Loucy (cell line): ENCODE measurements at regions not wholly inside any gene's neighbourhood (a gene's known extent, or its start where the extent isn't known, plus 50 kb on each side); places are given as distances from the start of the nearest gene placed in this dataset.

ENCODE experiments used
- EZH2phosphoT487 ChIP-seq: fragments of 200-600 bp; IDR thresholded peaks from 2 replicates; pipeline ENCODE4 v1.6.1; 2018; ENCODE audit warnings: antibody characterized with exemption, mild to moderate bottlenecking, moderate library complexity, borderline replicate concordance
- TF ChIP-seq, protein P1 (sequence below): fragments of 200-600 bp; sonication (generic); conservative IDR thresholded peaks from 2 replicates; pipeline ENCODE4 v1.5.1; 2014; ENCODE audit warnings: mild to moderate bottlenecking, antibody characterized with exemption, low read length

DNA sequence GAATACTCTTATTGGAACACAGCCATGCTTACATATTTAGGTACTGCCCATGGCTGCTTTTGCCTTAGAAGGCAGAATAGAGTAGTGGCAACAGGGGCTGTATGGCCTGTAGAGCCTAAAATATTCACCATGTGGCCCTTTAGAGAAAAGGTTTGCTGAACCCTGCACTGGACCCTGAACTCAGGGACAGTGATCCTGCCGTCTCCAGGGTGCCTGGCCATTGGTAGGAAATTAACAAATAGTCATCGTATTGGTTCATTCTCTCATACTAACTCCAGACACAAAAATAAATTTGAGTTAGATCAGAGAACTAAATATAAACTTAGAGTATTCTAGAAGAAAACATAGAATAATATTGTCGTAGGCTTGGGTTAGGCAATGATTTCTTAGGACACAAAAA, 181.4 kb downstream of the BCAS1 start:
- TF ChIP-seq, protein P1, sequence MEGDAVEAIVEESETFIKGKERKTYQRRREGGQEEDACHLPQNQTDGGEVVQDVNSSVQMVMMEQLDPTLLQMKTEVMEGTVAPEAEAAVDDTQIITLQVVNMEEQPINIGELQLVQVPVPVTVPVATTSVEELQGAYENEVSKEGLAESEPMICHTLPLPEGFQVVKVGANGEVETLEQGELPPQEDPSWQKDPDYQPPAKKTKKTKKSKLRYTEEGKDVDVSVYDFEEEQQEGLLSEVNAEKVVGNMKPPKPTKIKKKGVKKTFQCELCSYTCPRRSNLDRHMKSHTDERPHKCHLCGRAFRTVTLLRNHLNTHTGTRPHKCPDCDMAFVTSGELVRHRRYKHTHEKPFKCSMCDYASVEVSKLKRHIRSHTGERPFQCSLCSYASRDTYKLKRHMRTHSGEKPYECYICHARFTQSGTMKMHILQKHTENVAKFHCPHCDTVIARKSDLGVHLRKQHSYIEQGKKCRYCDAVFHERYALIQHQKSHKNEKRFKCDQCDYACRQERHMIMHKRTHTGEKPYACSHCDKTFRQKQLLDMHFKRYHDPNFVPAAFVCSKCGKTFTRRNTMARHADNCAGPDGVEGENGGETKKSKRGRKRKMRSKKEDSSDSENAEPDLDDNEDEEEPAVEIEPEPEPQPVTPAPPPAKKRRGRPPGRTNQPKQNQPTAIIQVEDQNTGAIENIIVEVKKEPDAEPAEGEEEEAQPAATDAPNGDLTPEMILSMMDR = no peak
- TF ChIP-seq EZH2phosphoT487 = no peak
